BJ (cell line): ENCODE measurements at regions not wholly inside any gene's neighbourhood (a gene's known extent, or its start where the extent isn't known, plus 50 kb on each side); places are given as distances from the start of the nearest gene placed in this dataset.

Source experiments
- CTCF ChIA-PET: fragments of 350-600 bp; formaldehyde crosslinking; extraction: SDS; loops from one replicate; lab custom pipeline; 2021; ENCODE audit warnings: antibody characterized with exemption, inconsistent platforms; lab: Yijun Ruan, JAX
- POLR2A ChIA-PET: fragments of 300-600 bp; sonication (Branson Sonifier 250); formaldehyde crosslinking; extraction: SDS; loops from one replicate; lab custom pipeline; 2021; ENCODE audit warnings: antibody characterized with exemption; lab: Charles Lee
- DNase-seq: peaks from one replicate; pipeline ENCODE4 v3.0.0-alpha.2; 2011; ENCODE audit warnings: low read depth
- H3K27me3 ChIP-seq: 2 replicates; pipeline ENCODE4 v1.6.0; 2011; ENCODE audit warnings: low read length; ENCODE audit not compliant: control insufficient read depth, insufficient read depth
- H3K36me3 ChIP-seq: 2 replicates; pipeline ENCODE4 v1.5.1; 2011; ENCODE audit warnings: low read length; ENCODE audit not compliant: control insufficient read depth, insufficient read depth
- H3K4me3 ChIP-seq: 2 replicates; pipeline ENCODE4 v1.5.1; 2011; ENCODE audit warnings: low read depth, mild to moderate bottlenecking, control low read depth, low read length
- CTCF ChIP-seq: IDR thresholded peaks from 2 replicates; pipeline ENCODE4 v1.5.1; 2011; ENCODE audit warnings: low read depth, mild to moderate bottlenecking, control low read depth, inconsistent platforms, low read length, moderate library complexity; ENCODE audit not compliant: insufficient read depth

GRCh38 chr6:147805155-147805554 lies 296.7 kb downstream of the SAMD5 start:
- Histone ChIP-seq H3K4me3 (no peak overlapping the region), H3K36me3 (no peaks in the 10 kb centered on the region), H3K27me3 (no peaks in the 10 kb centered on the region)
- CTCF ChIA-PET, result no interaction called here
- no peak for DNase-seq
- TF ChIP-seq CTCF, result no peak
- POLR2A ChIA-PET, result no interaction called here

- no peak for TF ChIP-seq CTCF
- Histone ChIP-seq H3K4me3 (no peak overlapping the region), H3K36me3 (no peaks in the 10 kb centered on the region), H3K27me3 (no peaks in the 10 kb centered on the region)
- POLR2A ChIA-PET, result no interaction called here
- no peak for DNase-seq
- CTCF ChIA-PET, result no interaction called here
Observed at GRCh38 chr6:147806697-147807096, 298.2 kb downstream of the SAMD5 start.

- Histone ChIP-seq H3K4me3 (no peak overlapping the region), H3K27me3 (no peaks in the 10 kb centered on the region), H3K36me3 (no peaks in the 10 kb centered on the region)
- no peak for TF ChIP-seq CTCF
- no peak for DNase-seq
- ChIA-PET CTCF (no interaction called here), POLR2A (no interaction called here)
Observed at GRCh38 chr6:147808640-147809039, 300.1 kb downstream of the SAMD5 start.

GRCh38 chr6:147811913-147812629 lies 303.6 kb downstream of the SAMD5 start:
- ChIA-PET CTCF (interaction anchor here (1.5 kb wide), 1 partner anchor 8 kb away, joined by 3 read pairs; no protein-coding TSS in a partner anchor), POLR2A (no interaction called here)
- H3K4me3 ChIP-seq, result no peak overlapping the region
- no peaks in the 10 kb centered on the region for H3K36me3 ChIP-seq
- TF ChIP-seq CTCF, result no peak
- no peaks in the 10 kb centered on the region for H3K27me3 ChIP-seq
- no peak for DNase-seq

- ChIA-PET POLR2A (no interaction called here), CTCF (interaction anchor here (0.8 kb wide), 1 partner anchor 82 kb away, joined by 3 read pairs; no protein-coding TSS in a partner anchor)
- Histone ChIP-seq H3K4me3 (no peak overlapping the region), H3K27me3 (no peaks in the 10 kb centered on the region), H3K36me3 (no peaks in the 10 kb centered on the region)
- TF ChIP-seq CTCF, result no peak
- DNase-seq, result no peak
Observed at GRCh38 chr6:147817042-147817689, 308.7 kb downstream of the SAMD5 start.
